HG02852 (cell line): ENCODE measurements at regions not wholly inside any gene's neighbourhood (a gene's known extent, or its start where the extent isn't known, plus 50 kb on each side); places are given as distances from the start of the nearest gene placed in this dataset.

ENCODE experiments used
- ATAC-seq: cut with Tn5 transposase; IDR thresholded peaks from one replicate; pipeline ENCODE4 v1.9.1; 2021; ENCODE audit warnings: mild to moderate bottlenecking, moderate library complexity; ENCODE audit not compliant: unreplicated experiment

DNA sequence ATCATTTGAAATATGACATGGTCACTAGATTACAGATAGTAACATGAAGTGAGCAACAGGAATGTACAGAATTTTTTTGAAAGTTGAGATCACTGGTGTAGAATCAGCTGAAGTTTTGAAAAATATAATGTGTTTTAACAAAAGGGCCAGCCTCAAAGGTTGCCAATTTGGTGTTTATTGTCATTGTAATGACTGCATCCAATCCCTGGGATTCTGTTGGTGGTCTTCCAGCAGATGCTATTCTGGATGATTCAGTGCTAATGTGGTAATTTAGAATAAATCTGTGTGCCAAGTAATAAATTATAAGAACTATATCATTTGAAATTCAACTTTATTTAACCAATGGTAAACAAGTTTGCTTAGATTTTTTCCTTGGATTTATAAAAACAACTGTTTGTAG, 436.4 kb upstream of the PKN2 start:
- ATAC-seq: no peak

DNA sequence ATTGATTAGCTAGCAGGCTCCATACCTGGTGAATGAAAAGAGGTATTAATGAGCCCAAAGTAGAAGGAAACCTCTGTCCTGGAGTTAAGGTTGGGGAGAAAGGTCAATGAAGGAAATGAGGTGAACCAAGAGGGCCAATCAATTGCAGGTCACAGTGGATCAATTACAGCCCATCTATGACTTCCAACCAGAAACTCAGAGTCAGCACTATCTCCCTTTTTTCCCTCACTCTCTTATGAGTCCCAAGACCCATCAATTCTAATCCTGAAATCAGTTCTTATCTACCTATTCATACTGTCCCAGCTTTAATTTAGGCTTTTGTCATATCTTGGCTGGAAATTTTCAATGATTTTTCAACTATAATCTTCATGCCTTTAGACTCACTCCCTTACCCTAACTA, 433.2 kb upstream of the PKN2 start:
- ATAC-seq: no peak

DNA sequence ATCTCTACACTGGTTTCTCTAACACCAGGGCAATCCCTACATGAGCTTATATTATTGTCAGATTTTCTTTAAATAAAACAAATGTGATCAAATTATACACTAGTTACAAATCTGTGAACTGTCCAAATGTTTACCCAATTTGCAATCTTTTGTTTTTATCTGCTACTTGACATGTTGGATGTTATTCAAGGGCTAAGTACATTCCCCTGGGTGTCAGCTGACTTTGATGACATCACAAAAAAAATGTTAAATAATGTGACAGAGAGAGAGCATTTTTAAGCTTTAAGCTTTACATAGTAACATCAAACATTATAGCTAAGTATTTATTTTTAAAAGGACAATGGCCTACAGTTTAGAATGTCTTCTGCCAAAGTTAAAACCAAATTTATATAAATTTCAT, 431.3 kb upstream of the PKN2 start:
- no peak for ATAC-seq

DNA sequence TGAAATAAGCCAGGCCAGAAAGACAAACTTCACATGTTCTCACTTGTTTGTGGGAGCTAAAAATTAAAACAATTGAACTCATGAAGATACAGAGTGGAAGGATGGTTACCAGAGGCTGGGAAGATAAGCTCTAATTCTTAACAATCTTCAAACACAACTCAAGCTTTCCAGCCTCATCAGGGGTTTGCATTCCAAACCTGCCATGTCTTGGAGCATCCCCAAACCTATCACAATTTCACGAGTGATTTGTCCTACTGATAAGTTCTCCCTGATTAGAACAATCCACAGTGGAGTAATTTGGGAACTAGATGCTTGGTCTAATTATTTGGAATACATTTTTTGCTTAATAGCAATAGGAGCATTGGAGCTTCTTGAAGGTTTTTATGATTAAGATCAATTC, 418.5 kb upstream of the PKN2 start:
- ATAC-seq: no peak

DNA sequence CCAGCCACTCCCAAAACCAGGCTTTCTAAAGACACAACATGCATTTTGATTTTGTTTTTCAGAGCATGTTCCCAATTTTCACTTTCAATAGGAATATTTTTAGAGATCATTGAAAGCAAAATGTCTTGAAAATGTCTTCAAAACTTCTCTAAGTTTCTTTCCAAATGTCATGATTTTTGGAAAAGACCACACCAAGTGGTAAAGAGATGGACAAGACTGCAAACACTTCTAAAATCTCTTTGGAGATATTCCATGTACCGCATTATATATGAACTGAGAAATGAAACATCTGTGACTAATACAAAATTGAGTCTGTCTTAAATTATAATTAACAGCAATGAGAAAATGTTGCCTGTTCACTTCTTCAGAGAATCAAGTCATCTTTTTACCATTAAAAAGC, 418.0 kb upstream of the PKN2 start:
- no peak for ATAC-seq

DNA sequence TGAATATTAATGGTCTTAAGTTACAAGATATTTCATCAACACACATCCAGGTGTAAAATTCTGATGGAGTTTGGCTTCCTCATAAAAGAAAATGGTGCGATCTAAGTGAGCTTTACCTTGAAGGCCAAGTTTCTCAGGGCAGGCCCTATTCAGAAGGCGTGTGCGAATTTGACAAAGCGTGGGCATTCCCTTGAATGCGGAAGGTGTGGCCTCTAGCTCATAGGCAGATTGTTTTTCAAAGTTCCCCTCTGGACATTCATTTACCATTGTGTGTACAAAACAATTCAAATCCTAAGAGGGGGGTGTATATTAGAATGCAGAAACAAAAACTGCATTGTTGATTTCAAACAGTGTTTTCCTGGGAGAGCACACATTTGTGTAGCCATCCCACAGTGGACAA, 411.9 kb upstream of the PKN2 start:
- no peak for ATAC-seq

DNA sequence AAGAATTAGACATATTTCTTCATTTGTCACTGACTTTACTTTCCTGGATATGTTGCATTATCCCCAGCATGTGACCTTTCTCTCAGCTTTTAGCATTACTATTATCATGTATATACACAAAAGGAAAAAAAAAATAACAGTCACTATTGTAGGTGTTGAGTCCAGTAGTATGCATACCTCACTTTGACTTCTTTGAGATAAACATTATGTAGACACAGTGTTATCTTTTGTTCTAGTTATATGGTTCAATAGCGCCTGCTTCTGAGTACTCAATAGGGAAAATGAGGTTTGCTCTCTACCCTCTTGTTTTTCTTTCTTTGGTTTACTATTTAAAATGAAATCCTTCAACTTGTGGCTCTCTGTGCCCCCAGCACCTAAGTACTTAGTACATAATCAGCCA, 409.6 kb upstream of the PKN2 start:
- no peak for ATAC-seq

DNA sequence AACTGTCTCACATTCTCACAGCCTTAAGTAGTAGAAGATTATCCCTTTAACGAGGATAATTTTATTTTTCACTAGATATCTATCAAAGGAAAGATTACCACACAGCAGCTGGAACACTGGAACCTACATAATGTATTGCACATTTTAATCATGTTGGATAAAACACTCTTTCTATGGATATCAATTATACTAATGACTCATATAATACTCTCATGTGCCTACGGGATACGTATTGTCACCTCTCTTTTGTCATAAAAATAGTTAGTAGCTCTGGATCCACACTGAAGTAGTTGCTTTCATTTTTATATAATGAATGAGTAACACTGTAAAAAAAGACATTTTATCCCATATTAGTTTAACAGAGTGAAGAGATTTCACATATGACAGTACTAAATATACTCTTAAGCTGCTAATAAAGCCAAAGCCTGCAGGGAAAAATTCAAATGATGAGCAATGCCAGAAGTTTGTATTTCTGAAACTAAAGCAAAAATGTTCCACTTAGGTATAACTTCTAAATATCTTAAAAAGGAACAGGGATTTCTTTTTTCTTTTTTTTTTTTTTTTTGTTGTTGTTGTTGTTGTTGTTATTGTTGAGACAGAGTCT, 408.7 kb upstream of the PKN2 start:
- no peak for ATAC-seq

DNA sequence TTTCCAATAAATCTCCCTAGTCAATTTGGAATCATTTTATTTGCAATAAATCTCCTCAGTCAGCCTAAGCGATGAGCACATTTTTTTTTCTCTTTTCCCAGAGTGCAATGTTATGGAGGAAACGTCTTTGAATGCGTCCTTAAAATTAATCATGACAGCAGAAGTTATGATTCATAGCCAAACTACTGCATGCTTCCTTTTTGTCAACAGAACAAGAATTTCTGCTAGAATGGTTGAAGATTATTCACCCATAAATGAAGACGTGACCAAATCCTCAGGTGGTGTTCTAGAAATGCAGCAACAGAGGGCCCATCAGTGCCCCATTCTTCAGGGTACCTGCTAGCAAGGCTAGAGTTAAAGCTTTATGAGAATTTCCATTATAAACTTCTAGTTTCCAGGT, 407.9 kb upstream of the PKN2 start:
- no peak for ATAC-seq

DNA sequence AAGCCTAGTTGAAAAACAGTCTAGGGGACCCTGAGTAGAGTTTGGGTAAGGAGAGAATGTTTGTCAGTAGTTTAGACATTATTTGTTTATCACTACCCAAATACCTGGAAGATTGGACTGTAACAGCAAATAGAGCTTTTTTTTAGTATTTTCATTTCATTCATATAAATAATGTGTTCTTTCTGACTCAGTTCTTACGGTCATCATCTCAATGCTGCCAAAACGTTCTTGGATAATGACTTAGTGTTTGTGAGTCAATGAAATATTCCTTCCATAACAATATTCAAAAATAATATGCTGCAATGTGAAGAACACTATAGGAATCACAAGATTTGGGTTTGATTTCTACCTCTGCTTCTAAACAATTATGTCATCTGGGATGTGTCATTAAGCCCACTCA, 400.0 kb upstream of the PKN2 start:
- no peak for ATAC-seq

DNA sequence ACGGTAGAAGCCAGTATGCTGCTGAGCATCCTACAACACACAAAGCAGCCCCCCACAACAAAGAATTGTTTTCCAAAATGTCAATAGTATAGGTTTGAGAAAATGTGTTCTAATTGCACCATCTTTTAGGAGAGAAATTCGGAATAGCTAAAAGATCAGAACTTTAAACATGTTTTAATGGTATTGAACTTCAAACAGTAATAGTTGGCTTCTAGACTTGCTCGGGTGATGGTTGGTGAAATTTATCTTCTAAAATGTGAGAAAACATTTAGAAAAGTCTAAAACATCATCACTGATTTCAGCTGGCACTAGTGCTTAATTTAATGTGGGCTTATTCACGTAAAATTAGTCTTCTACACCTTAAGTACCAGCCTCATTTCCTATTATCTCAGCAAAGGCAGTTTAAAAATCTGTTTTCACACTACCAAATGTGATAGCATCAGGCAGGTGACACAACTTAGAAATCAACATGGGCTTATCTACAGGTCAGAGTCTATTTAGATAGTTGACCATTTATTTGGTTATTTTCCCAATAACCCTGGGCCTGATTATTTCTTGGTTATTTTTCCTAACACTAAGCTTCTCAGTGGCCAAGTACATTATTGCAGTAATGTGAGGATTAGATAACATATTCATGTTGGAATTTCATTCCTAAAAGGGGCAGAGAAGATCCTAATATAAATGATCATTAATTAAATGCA, 399.3 kb upstream of the PKN2 start:
- no peak for ATAC-seq

DNA sequence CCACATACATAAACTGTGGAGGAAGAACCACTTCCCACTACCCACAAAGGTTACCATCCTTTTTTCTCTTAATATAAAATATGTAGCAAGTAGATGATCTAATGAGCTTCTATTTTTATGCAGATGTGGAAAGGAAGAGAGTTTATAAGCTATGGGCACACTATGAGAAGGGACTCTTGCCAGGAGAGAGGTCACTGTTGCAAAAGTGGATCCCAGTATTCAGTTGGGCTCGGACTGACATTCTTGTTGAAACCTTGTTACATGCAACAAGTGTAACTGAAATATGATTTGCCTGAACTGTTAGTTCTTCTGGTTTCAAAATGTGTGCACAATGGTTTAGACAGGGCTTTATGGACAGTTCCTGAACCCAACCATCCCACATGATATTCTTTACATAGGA, 397.4 kb upstream of the PKN2 start:
- no peak for ATAC-seq

DNA sequence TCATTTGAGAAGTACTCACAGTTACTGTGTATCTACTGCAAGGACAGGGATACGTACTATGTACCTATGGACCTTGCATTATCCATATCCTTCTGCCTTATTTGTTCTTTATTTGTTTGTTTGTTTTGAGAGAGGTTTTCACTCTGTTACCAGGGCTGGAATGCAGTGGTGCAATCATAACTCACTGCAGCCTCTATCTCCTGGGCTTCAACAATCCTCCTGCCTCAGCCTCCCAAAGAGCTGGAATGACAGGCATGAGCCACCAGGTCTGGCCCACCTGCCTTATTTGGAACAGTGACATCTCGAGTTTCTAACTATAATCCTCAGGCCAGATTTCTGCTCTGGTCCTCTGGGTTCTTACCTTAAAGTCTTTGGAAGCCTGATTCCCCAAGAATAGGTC, 395.5 kb upstream of the PKN2 start:
- ATAC-seq: no peak

DNA sequence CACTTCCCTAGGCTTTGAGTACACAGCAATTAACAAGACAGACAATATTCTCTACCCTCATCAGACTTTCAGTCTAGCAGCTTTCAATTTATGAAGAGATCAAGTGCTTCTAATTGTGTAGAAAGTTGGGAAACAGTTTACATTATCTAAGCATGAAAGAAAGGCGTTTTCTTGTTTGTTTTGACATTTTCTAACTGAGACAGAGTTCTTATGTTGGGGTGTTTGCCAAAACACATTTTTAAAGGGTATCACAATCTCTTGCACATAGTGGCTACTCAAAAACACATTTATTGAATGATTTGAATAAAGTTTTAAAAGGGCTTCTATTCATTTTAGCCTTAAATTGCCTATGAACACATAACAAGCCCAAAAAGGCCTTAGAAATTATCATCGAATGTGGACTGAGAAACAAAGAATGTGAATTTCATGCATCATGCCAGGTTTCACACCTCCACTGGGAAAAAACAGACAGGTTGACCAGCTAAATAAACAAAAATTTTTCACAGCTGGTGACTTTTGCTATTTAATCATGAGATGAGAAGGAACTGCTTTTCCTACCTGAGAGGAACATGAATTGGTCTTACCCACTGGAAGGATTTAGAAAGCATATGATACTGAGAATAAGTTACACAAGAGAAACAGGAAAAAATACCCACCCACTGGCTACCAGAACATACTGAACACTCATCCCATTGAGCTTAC, 394.5 kb upstream of the PKN2 start:
- ATAC-seq: no peak

DNA sequence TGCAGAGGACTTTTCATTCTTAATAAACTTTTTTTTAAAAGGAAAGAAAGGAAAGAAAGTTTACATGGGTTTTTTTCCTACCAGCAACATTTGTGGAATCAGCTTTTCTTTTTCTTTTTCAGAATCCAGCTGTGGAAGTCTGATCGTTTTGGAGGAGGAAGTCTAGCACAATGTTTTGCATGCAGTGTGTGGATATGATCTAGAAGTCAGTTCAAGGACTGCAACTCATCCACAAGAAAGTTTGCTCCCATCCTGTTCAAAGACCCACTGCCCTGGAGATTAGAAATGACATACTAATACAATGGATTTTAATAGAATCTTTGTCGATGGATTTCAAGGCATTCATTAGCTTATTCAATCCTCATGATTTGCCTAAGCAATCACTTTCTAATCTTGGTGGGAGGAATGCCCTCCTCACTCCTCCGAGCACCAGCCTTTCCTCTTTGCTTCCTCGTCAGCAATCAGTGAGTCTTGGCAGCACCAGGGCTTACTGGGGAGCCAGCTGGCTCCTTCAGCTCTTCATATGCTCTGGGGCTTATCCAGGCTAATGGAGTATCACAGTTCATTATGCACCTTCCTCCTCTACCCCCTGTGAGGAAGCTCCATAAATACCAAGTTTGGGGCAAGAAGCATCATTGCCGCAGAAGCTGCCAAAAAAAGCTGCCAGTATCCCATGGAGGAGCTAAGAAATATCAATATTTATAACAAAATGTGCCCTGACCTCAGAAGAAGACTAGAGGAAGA, 392.3 kb upstream of the PKN2 start:
- no peak for ATAC-seq

DNA sequence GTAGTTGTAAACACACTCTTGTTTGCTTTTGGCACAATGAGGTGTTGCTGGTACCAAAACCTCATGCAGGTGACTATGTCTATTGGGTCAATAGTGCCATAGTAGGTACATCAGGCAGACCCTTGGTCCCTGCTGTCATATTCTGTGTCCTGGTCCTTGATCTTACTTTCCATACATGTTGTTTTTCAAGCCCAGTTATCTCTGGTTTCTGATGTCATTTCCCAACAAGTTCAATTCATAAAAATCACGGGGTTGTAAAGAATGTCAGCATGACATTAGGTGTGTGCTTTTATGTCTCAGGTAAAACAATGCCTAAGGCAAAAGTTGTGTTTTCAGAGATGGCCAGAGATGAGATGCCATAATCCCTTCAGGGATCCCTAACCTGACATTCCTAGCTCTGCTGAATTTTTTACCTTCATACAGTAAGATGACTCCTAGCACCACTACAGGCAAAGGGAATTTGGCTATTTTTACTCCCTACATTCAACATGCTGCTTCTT, 390.3 kb upstream of the PKN2 start:
- no peak for ATAC-seq

DNA sequence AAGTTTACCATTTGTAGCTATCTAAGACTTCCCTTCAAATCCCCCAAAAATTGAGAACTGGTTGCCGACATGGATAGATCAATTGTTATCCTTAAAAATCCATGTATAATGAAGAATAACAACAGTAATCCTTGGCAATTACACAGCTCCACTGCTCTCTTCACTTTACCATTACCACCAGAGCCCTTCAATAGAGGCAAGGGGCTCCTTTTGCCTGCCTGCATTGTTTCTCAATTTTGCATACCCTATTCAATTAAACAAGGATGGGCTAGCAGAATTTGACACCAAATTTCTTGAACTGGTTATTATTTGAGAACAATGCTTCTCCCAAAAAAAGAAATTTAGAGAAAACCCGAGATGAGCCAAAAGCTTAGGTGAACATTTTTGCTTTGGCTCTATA, 387.8 kb upstream of the PKN2 start:
- no peak for ATAC-seq

DNA sequence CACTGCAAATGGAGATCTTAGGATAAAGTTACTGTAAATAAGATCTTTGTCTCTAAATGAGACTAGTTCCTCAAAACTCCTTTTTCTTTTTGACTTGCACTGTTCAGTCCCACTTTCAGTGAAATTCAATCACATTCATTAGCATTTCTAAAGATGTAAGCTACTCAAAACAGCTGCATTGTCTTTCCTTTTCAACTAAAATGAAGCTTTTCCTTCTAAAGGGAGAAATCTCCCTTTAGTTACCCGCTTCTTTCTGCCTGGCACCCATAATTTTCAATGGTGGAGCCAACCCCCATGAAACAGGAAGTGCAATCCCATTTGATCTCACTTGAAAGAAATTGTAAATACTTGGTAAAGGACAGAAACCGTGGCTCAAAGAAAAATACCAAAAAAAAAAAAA, 387.4 kb upstream of the PKN2 start:
- no peak for ATAC-seq

DNA sequence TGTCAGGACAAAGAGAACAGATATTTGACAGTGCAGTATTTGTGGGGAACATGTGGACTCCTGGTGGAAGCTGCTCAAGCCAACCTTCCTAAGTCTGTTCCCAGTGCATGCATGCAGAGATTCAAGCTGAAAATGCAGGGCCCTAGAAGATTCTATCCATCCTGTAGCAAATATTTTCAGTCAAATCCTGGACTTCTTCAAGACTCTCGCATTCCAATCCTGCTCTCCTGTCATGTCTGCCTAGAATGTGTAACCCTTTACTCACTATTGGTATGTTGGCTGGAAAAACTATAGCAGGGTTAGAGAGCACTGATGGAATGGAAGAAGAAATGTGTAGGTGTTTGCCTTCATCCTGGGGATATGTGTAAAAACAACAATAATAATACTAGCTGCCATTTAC, 385.6 kb upstream of the PKN2 start:
- no peak for ATAC-seq

DNA sequence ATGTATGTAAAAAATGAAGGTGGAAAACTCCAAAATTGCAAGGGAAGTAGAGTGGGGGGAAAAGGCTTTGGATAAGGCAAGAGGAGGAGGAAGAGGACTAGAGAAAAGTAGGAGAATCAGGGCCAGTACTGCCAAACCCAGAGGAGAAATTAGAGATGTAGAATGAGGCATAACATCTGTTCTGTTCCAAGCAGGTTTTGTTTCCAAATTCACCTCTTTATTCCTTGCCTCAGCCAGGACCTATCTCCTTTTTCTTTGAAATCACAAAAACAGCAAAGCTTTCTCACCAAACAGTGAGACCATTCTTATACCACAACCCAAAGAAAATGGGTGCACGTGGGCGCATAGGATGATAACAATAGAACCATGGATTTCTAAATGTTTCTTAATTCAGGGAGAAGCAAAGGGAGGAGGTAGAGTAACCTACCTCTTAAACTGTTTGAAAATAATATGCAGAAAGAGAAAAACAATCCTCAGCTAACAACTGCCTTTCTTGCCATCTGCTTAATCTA, 383.3 kb upstream of the PKN2 start:
- no peak for ATAC-seq

DNA sequence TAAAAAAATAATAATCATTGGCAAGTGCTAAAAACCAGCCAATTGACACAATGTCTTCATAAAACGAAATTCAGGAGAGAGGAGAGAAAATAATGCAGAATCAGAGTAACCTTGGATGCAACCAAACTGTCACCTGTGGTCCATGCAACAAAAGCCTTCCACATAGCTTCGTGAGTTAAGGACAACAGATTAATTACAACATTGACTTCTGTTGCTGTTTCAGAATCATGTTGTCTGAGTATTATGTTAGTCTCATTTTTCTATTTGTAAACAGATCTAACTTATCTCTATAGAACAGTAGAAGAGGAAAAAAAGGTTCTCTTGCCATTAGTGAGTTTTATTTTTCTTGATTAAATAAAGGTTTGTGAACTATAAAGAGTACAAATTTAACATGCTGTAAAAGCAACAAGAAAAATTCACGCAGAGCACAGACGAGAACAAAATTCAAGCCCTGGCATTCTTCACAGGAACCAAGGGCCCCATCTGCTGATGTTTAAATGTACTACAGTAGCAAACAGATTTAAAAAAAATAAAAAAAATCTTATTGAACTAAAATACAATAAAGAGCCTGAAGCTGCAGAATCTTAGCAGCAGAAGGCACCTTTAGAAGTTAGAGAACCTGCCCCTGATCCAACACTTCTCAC, 381.1 kb upstream of the PKN2 start:
- ATAC-seq: no peak
